PC-3 (cell line): ENCODE measurements at regions not wholly inside any gene's neighbourhood (a gene's known extent, or its start where the extent isn't known, plus 50 kb on each side); places are given as distances from the start of the nearest gene placed in this dataset.

Experiments used
- EZH2 ChIP-seq: fragments of 300-600 bp; sonication (generic); IDR thresholded peaks from one replicate; pipeline ENCODE4 v1.6.1; 2017; ENCODE audit warnings: antibody characterized with exemption, mild to moderate bottlenecking, low read length; ENCODE audit not compliant: unreplicated experiment
- TF ChIP-seq, protein P1 (sequence below): fragments of 300-600 bp; sonication (generic); conservative IDR thresholded peaks from 2 replicates; pipeline ENCODE4 v1.5.1; 2017; ENCODE audit warnings: antibody characterized with exemption, low read depth, mild to moderate bottlenecking, low read length

DNA sequence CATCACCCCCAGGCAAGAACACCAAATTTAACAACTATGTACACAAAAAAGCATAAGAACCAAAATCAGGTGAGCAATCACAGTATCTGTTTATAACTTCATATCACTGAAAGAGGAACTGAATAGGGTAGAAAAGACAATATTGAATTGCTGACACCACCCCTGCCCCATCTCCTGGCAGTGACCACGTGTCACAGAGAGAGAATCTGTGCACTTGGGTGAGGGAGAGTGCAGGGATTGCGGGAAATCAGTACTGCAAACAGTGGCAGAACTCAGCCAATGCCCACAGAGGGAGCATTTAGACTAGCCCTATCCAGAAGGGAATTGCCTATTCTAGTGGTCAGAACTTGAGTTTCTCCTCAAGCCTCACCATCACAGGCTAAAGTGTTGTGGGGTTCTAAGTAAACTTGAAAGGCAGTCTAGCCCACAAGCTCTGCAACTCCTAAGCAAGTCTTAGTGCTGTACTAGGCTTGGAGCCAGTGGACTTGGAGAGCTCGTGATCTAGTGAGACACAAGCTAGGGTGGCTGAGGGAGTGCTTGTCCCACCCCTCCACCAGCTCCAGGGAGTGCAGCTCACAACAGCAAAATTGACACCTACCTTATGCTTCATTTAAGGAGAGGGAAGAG is 82.8 kb upstream of the PTH start:
- TF ChIP-seq, protein P1, sequence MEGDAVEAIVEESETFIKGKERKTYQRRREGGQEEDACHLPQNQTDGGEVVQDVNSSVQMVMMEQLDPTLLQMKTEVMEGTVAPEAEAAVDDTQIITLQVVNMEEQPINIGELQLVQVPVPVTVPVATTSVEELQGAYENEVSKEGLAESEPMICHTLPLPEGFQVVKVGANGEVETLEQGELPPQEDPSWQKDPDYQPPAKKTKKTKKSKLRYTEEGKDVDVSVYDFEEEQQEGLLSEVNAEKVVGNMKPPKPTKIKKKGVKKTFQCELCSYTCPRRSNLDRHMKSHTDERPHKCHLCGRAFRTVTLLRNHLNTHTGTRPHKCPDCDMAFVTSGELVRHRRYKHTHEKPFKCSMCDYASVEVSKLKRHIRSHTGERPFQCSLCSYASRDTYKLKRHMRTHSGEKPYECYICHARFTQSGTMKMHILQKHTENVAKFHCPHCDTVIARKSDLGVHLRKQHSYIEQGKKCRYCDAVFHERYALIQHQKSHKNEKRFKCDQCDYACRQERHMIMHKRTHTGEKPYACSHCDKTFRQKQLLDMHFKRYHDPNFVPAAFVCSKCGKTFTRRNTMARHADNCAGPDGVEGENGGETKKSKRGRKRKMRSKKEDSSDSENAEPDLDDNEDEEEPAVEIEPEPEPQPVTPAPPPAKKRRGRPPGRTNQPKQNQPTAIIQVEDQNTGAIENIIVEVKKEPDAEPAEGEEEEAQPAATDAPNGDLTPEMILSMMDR = no peak
- TF ChIP-seq EZH2 = no peak
